GM23338 (cell line): ENCODE measurements at regions not wholly inside any gene's neighbourhood (a gene's known extent, or its start where the extent isn't known, plus 50 kb on each side); places are given as distances from the start of the nearest gene placed in this dataset.

Experiments
- ATAC-seq: fragments of 200-7000 bp; cut with Tn5 transposase; 3 replicates; pipeline ENCODE4 v1.9.1; 2020
- DNase-seq: peaks from one replicate; pipeline ENCODE4 v3.0.0-alpha.2; 2015; ENCODE audit warnings: low spot score
- H2AFZ ChIP-seq: fragments of 200-600 bp; sonication (generic); 2 replicates; pipeline ENCODE4 v1.8.0; 2016; ENCODE audit warnings: antibody characterized with exemption, mild to moderate bottlenecking, moderate library complexity
- H3F3A ChIP-seq: fragments of 200-600 bp; sonication (generic); replicated peaks from 2 replicates; pipeline ENCODE4 v1.8.0; 2017; ENCODE audit warnings: antibody characterized with exemption, mixed run types, low read depth
- H3K27ac ChIP-seq: fragments of 200-600 bp; sonication (generic); 2 replicates; pipeline ENCODE4 v1.6.1; 2016; ENCODE audit warnings: low read depth
- H3K27me3 ChIP-seq: fragments of 200-600 bp; sonication (generic); 2 replicates; pipeline ENCODE4 v1.8.0; 2016; ENCODE audit warnings: mild to moderate bottlenecking, mixed run types, moderate library complexity; ENCODE audit not compliant: insufficient read depth
- H3K36me3 ChIP-seq: fragments of 200-600 bp; sonication (generic); 2 replicates; pipeline ENCODE4 v1.8.0; 2016; ENCODE audit warnings: mild to moderate bottlenecking; ENCODE audit not compliant: insufficient read depth
- H3K4me1 ChIP-seq: fragments of 200-600 bp; sonication (generic); 2 replicates; pipeline ENCODE4 v1.8.0; 2016; ENCODE audit warnings: mild to moderate bottlenecking, moderate library complexity; ENCODE audit not compliant: insufficient read depth
- H3K4me2 ChIP-seq: fragments of 200-600 bp; sonication (generic); 2 replicates; pipeline ENCODE4 v1.7.1; 2017; ENCODE audit warnings: mixed run types
- H3K4me3 ChIP-seq: fragments of 200-600 bp; sonication (generic); 2 replicates; pipeline ENCODE4 v1.6.1; 2016; ENCODE audit warnings: mixed run types
- H3K79me2 ChIP-seq: fragments of 200-600 bp; sonication (generic); replicated peaks from 2 replicates; pipeline ENCODE4 v1.8.0; 2017; ENCODE audit warnings: mild to moderate bottlenecking; ENCODE audit not compliant: insufficient read depth
- H3K9me2 ChIP-seq: fragments of 200-600 bp; sonication (generic); 2 replicates; pipeline ENCODE4 v1.8.0; 2017; ENCODE audit not compliant: insufficient read depth
- H4K20me1 ChIP-seq: fragments of 200-600 bp; sonication (generic); replicated peaks from 2 replicates; pipeline ENCODE4 v1.8.0; 2017; ENCODE audit warnings: mild to moderate bottlenecking; ENCODE audit not compliant: insufficient read depth
- H3K27ac Mint-ChIP-seq: 2 replicates; pipeline ENCODE4 v1.8.0; 2020; ENCODE audit warnings: inconsistent platforms, mild to moderate bottlenecking, moderate library complexity, mixed read lengths
- H3K27me3 Mint-ChIP-seq: 3 replicates; pipeline ENCODE4 v1.8.0; 2022; ENCODE audit warnings: low read depth, mild to moderate bottlenecking, moderate library complexity, mixed read lengths, inconsistent platforms; ENCODE audit not compliant: insufficient read depth, poor library complexity
- H3K36me3 Mint-ChIP-seq: 3 replicates; pipeline ENCODE4 v1.8.0; 2021; ENCODE audit warnings: low read depth, mild to moderate bottlenecking, inconsistent platforms, moderate library complexity, mixed read lengths
- H3K4me1 Mint-ChIP-seq: 3 replicates; pipeline ENCODE4 v1.8.0; 2020; ENCODE audit warnings: mild to moderate bottlenecking, inconsistent platforms, mixed read lengths
- H3K4me3 Mint-ChIP-seq: 3 replicates; pipeline ENCODE4 v1.8.0; 2021; ENCODE audit warnings: moderate library complexity, mild to moderate bottlenecking, inconsistent platforms, mixed read lengths
- H3K9me3 Mint-ChIP-seq: 3 replicates; pipeline ENCODE4 v1.8.0; 2020; ENCODE audit warnings: moderate library complexity, mild to moderate bottlenecking, inconsistent platforms, mixed read lengths
- CREB1 ChIP-seq: fragments of 250-450 bp; sonication (Bioruptor Pico); IDR thresholded peaks from 2 replicates; pipeline ENCODE4 v1.5.0; 2020; ENCODE audit warnings: low read depth, mild to moderate bottlenecking, moderate library complexity
- EZH2phosphoT487 ChIP-seq: fragments of 200-600 bp; sonication (generic); IDR thresholded peaks from one replicate; pipeline ENCODE4 v1.8.1; 2018; ENCODE audit warnings: antibody characterized with exemption; ENCODE audit not compliant: unreplicated experiment
- JUNB ChIP-seq: IDR thresholded peaks from one replicate; pipeline ENCODE4 v1.6.1; 2016; ENCODE audit warnings: antibody characterized with exemption; ENCODE audit not compliant: unreplicated experiment
- NANOG ChIP-seq: IDR thresholded peaks from 2 replicates; pipeline ENCODE4 v1.6.1; 2016; ENCODE audit warnings: antibody characterized with exemption, borderline replicate concordance
- STAT1 ChIP-seq: IDR thresholded peaks from one replicate; pipeline ENCODE4 v1.6.1; 2016; ENCODE audit warnings: antibody characterized with exemption; ENCODE audit not compliant: unreplicated experiment
- ZNF331 ChIP-seq: fragments of 250-450 bp; sonication (Bioruptor Pico); IDR thresholded peaks from 2 replicates; pipeline ENCODE4 v1.5.0; 2020; ENCODE audit warnings: low read depth, mild to moderate bottlenecking, moderate library complexity
- ZNF462 ChIP-seq: fragments of 250-450 bp; sonication (Bioruptor Pico); IDR thresholded peaks from 2 replicates; pipeline ENCODE4 v1.5.0; 2020; ENCODE audit warnings: mild to moderate bottlenecking, moderate library complexity
- TF ChIP-seq, protein P1 (sequence below), 2 experiments: fragments of 200-600 bp in 1 of 2; sonication (generic) in 1 of 2; conservative IDR thresholded peaks; 2 replicates each; pipeline versions ENCODE4 v1.5.1 to v1.6.1; 2016 to 2017; ENCODE audit warnings: antibody characterized with exemption in 2 of 2, low read depth in 2 of 2, mild to moderate bottlenecking in 2 of 2, moderate library complexity in 1 of 2
- TF ChIP-seq, protein P2 (sequence below): IDR thresholded peaks from one replicate; pipeline ENCODE4 v1.6.1; 2018; ENCODE audit warnings: antibody characterized with exemption; ENCODE audit not compliant: unreplicated experiment

- Histone ChIP-seq H4K20me1 (no peaks in the 10 kb centered on the region), H3K27me3 (no peaks in the 10 kb centered on the region), H3K4me1 (no peaks in the 10 kb centered on the region), H3K4me2 (no peak overlapping the region), H3K36me3 (no peaks in the 10 kb centered on the region), H2AFZ (no peak overlapping the region), H3K79me2 (no peaks in the 10 kb centered on the region), H3K4me3 (no peak overlapping the region), H3K27ac (no peak overlapping the region), H3K9me2 (no peaks in the 10 kb centered on the region), H3F3A (no peaks in the 10 kb centered on the region)
- Mint-ChIP-seq H3K27me3 (peaks cover 4% of the 10 kb centered on the region), H3K4me1 (peaks cover 10% of the 10 kb centered on the region; the same call in 2 of the 3 replicates), H3K9me3 (no peaks in the 10 kb centered on the region), H3K4me3 (no peak overlapping the region), H3K36me3 (no peaks in the 10 kb centered on the region), H3K27ac (no peak overlapping the region)
- DNase-seq (no peak), ATAC-seq (no peak)
- TF ChIP-seq JUNB (no peak), CREB1 (CRISPR knock-in tag) (no peak), ZNF462 (CRISPR knock-in tag) (no peak), EZH2phosphoT487 (no peak), NANOG (no peak), STAT1 (no peak), ZNF331 (CRISPR knock-in tag) (no peak)
- TF ChIP-seq, protein P1, sequence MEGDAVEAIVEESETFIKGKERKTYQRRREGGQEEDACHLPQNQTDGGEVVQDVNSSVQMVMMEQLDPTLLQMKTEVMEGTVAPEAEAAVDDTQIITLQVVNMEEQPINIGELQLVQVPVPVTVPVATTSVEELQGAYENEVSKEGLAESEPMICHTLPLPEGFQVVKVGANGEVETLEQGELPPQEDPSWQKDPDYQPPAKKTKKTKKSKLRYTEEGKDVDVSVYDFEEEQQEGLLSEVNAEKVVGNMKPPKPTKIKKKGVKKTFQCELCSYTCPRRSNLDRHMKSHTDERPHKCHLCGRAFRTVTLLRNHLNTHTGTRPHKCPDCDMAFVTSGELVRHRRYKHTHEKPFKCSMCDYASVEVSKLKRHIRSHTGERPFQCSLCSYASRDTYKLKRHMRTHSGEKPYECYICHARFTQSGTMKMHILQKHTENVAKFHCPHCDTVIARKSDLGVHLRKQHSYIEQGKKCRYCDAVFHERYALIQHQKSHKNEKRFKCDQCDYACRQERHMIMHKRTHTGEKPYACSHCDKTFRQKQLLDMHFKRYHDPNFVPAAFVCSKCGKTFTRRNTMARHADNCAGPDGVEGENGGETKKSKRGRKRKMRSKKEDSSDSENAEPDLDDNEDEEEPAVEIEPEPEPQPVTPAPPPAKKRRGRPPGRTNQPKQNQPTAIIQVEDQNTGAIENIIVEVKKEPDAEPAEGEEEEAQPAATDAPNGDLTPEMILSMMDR (conservative IDR thresholded peaks at IDR 0.05; ENCODE audit: low read depth in 2 of 2): no peak
- TF ChIP-seq, protein P2, sequence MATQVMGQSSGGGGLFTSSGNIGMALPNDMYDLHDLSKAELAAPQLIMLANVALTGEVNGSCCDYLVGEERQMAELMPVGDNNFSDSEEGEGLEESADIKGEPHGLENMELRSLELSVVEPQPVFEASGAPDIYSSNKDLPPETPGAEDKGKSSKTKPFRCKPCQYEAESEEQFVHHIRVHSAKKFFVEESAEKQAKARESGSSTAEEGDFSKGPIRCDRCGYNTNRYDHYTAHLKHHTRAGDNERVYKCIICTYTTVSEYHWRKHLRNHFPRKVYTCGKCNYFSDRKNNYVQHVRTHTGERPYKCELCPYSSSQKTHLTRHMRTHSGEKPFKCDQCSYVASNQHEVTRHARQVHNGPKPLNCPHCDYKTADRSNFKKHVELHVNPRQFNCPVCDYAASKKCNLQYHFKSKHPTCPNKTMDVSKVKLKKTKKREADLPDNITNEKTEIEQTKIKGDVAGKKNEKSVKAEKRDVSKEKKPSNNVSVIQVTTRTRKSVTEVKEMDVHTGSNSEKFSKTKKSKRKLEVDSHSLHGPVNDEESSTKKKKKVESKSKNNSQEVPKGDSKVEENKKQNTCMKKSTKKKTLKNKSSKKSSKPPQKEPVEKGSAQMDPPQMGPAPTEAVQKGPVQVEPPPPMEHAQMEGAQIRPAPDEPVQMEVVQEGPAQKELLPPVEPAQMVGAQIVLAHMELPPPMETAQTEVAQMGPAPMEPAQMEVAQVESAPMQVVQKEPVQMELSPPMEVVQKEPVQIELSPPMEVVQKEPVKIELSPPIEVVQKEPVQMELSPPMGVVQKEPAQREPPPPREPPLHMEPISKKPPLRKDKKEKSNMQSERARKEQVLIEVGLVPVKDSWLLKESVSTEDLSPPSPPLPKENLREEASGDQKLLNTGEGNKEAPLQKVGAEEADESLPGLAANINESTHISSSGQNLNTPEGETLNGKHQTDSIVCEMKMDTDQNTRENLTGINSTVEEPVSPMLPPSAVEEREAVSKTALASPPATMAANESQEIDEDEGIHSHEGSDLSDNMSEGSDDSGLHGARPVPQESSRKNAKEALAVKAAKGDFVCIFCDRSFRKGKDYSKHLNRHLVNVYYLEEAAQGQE: no peak
These were observed 69.8 kb upstream of the EDAR start for GRCh38 chr2:109058802-109059201.
